Hepatocyte (in vitro differentiated cells): ENCODE measurements at regions not wholly inside any gene's neighbourhood (a gene's known extent, or its start where the extent isn't known, plus 50 kb on each side); places are given as distances from the start of the nearest gene placed in this dataset.
"Not testable (repeated sequence)": the region's sequence is repeated elsewhere in the genome, so short reads cannot be mapped to it uniquely, and the experiment has no call there.

Experiments used
- DNase-seq: peaks from one replicate; pipeline ENCODE4 v3.0.0-alpha.2; 2016; ENCODE audit warnings: low spot score
- H2AFZ ChIP-seq: fragments of 200-600 bp; sonication (generic); 2 replicates; pipeline ENCODE4 v1.6.0; 2016; ENCODE audit warnings: antibody characterized with exemption, mild to moderate bottlenecking
- H3K27ac ChIP-seq: fragments of 200-600 bp; sonication (generic); 2 replicates; pipeline ENCODE4 v1.5.1; 2016; ENCODE audit warnings: mild to moderate bottlenecking
- H3K27me3 ChIP-seq: fragments of 200-600 bp; sonication (generic); 2 replicates; pipeline ENCODE4 v1.6.1; 2016
- H3K36me3 ChIP-seq: fragments of 200-600 bp; sonication (generic); replicated peaks from 2 replicates; pipeline ENCODE4 v1.5.1; 2016; ENCODE audit warnings: low read depth; ENCODE audit not compliant: insufficient read depth
- H3K4me1 ChIP-seq: fragments of 200-600 bp; sonication (generic); 2 replicates; pipeline ENCODE4 v1.5.1; 2016; ENCODE audit warnings: mild to moderate bottlenecking, moderate library complexity; ENCODE audit not compliant: insufficient read depth
- H3K4me2 ChIP-seq: fragments of 200-600 bp; sonication (generic); 2 replicates; pipeline ENCODE4 v1.6.0; 2016
- H3K4me3 ChIP-seq: fragments of 200-600 bp; sonication (generic); 2 replicates; pipeline ENCODE4 v1.5.1; 2016; ENCODE audit warnings: mild to moderate bottlenecking
- H3K79me2 ChIP-seq: fragments of 200-600 bp; sonication (generic); 2 replicates; pipeline ENCODE4 v1.6.0; 2017; ENCODE audit warnings: mild to moderate bottlenecking
- H3K9me2 ChIP-seq: fragments of 200-600 bp; sonication (generic); replicated peaks from 2 replicates; pipeline ENCODE4 v1.6.0; 2017; ENCODE audit warnings: mild to moderate bottlenecking; ENCODE audit not compliant: insufficient read depth
- H3K9me3 ChIP-seq: fragments of 200-600 bp; sonication (generic); 2 replicates; pipeline ENCODE4 v1.5.1; 2016; ENCODE audit warnings: low read depth, mild to moderate bottlenecking
- H4K20me1 ChIP-seq: fragments of 200-600 bp; sonication (generic); 2 replicates; pipeline ENCODE4 v1.6.0; 2016; ENCODE audit warnings: mild to moderate bottlenecking; ENCODE audit not compliant: insufficient read depth, poor library complexity, severe bottlenecking
- EZH2 ChIP-seq: fragments of 200-600 bp; sonication (generic); IDR thresholded peaks from 2 replicates; pipeline ENCODE4 v1.6.1; 2016; ENCODE audit warnings: antibody characterized with exemption, mild to moderate bottlenecking, borderline replicate concordance
- EZH2phosphoT487 ChIP-seq: fragments of 200-600 bp; sonication (generic); IDR thresholded peaks from one replicate; pipeline ENCODE4 v1.6.1; 2018; ENCODE audit warnings: antibody characterized with exemption, mild to moderate bottlenecking, low read depth, moderate library complexity; ENCODE audit not compliant: unreplicated experiment, severe bottlenecking
- WGBS: methylation state at CpG from one replicate; pipeline ENCODE4 v1.1.6; 2016; ENCODE audit warnings: low lambda C conversion rate; ENCODE audit errors: missing lambda C conversion rate; 5-methylcytosine and 5-hydroxymethylcytosine counted together
- TF ChIP-seq, protein P1 (sequence below): fragments of 200-600 bp; sonication (generic); IDR thresholded peaks from 2 replicates; pipeline ENCODE4 v1.5.1; 2016; ENCODE audit warnings: antibody characterized with exemption, mild to moderate bottlenecking; ENCODE audit not compliant: poor library complexity

DNA sequence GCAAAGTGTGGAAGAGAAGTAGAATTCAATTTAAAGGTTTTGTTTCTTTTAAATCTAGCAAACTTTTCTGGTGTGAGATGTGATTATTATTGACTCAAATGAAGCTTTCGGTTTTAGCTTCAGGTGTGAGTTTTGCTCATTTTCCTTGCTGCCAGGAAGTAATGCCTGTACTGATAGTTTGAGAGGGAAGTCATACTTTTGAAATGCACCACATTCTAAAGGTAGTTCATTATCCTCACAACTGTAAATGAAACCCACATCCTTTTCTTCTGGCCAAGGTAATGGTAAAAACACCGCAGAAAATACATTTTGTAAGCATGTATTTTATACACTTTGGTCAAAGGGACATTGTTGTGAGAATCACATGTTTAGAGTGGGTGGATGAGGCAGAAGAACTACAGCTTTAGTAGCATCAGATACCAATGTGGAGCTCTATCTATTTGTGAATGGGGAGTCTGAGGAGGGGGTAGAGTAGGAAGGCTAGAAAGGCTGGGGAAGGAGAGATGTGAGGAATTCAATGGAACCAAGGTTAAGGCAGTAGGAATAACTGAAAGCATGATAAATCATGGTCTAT lies 167.0 kb upstream of the CDKN2B start:
- TF ChIP-seq, protein P1, sequence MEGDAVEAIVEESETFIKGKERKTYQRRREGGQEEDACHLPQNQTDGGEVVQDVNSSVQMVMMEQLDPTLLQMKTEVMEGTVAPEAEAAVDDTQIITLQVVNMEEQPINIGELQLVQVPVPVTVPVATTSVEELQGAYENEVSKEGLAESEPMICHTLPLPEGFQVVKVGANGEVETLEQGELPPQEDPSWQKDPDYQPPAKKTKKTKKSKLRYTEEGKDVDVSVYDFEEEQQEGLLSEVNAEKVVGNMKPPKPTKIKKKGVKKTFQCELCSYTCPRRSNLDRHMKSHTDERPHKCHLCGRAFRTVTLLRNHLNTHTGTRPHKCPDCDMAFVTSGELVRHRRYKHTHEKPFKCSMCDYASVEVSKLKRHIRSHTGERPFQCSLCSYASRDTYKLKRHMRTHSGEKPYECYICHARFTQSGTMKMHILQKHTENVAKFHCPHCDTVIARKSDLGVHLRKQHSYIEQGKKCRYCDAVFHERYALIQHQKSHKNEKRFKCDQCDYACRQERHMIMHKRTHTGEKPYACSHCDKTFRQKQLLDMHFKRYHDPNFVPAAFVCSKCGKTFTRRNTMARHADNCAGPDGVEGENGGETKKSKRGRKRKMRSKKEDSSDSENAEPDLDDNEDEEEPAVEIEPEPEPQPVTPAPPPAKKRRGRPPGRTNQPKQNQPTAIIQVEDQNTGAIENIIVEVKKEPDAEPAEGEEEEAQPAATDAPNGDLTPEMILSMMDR, result no peak
- TF ChIP-seq EZH2phosphoT487, result no peak
- Histone ChIP-seq H3K4me1 (peaks cover 5% of the 10 kb centered on the region), H2AFZ (no peak overlapping the region), H3K27me3 (no peaks in the 10 kb centered on the region), H3K4me3 (no peak overlapping the region), H3K79me2 (no peaks in the 10 kb centered on the region), H4K20me1 (no peaks in the 10 kb centered on the region), H3K36me3 (no peaks in the 10 kb centered on the region), H3K9me3 (no peaks in the 10 kb centered on the region), H3K4me2 (no peak overlapping the region), H3K27ac (no peak overlapping the region), H3K9me2 (no peaks in the 10 kb centered on the region)
- DNase-seq, result no peak
- 94% methylated on average over 2 of the region's 2 CpGs for WGBS

DNA sequence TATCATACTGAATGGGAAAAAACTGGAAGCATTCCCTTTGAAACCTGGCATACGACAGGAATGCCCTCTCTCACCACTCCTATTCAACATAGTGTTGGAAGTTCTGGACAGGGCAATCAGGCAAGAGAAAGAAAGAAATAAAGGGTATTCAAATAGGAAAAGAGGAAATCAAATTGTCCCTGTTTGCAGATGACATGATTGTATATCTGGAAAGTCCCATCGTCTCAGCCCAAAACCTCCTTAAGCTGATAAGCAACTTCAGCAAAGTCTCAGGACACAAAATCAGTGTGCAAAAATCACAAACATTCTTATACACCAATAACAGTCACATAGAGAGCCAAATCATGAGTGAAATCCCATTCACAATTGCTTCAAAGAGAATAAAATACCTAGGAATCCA lies 171.9 kb upstream of the CDKN2B start:
- not testable (repeated sequence) for DNase-seq, H3K36me3 ChIP-seq, H3K9me2 ChIP-seq, H2AFZ ChIP-seq, H4K20me1 ChIP-seq, H3K79me2 ChIP-seq, H3K4me1 ChIP-seq, H3K4me2 ChIP-seq, H3K27me3 ChIP-seq, H3K9me3 ChIP-seq, H3K4me3 ChIP-seq, H3K27ac ChIP-seq
- WGBS, result 85% methylated on average over 2 of the region's 2 CpGs

DNA sequence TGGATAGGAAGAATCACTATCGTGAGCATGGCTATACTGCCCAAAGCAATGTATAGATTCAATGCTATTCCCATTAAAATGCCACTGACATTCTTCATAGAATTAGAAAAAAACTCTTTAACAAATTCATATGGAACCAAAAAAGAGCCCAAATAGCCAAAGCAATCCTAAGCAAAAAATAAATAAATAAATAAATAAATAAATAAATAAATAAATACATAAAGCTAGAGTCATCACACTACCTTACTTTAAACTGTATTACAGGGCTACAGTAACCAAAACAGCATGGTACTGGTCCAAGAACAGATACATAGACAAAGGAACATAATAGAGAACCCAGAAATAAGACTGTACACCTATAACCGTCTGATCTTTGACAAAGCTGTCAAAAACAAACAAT lies 180.4 kb upstream of the CDKN2B start:
- DNase-seq, result no peak
- Histone ChIP-seq H2AFZ (no peak overlapping the region), H3K36me3 (no peaks in the 10 kb centered on the region), H3K4me3 (no peak overlapping the region), H3K9me3 (no peaks in the 10 kb centered on the region), H3K27ac (no peak overlapping the region), H4K20me1 (no peaks in the 10 kb centered on the region), H3K79me2 (no peaks in the 10 kb centered on the region), H3K9me2 (no peaks in the 10 kb centered on the region), H3K27me3 (peaks cover 2% of the 10 kb centered on the region), H3K4me2 (no peak overlapping the region), H3K4me1 (no peaks in the 10 kb centered on the region)
- TF ChIP-seq EZH2phosphoT487 (no peak), EZH2 (no peak)
- TF ChIP-seq, protein P1, result no peak
- 87% methylated on average over 2 of the region's 2 CpGs for WGBS

DNA sequence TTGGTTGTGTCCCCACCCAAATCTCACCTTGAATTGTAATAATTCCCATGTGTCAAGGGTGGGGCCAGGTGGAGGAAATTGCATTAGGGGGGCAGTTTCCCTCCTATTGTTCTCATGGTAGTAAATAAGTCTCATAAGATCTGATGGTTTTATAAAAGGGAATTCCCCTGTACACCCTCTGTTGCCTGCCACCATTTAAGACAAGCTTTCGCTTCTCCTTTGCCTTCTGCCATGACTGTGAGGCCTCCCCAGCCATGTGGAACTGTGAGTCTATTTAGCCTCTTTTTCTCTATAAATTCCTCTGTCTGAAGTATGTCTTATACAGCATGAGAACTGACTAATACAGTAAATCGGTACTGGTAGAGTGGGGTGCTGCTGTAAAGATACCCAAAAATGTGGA lies 187.9 kb upstream of the CDKN2B start:
- not testable (repeated sequence) for H3K27me3 ChIP-seq, H3K9me3 ChIP-seq, H3K36me3 ChIP-seq, H3K4me1 ChIP-seq, H4K20me1 ChIP-seq, H3K9me2 ChIP-seq, H3K4me3 ChIP-seq, DNase-seq, H2AFZ ChIP-seq, H3K4me2 ChIP-seq, H3K79me2 ChIP-seq, H3K27ac ChIP-seq
- 91% methylated on average over 2 of the region's 2 CpGs for WGBS

DNA sequence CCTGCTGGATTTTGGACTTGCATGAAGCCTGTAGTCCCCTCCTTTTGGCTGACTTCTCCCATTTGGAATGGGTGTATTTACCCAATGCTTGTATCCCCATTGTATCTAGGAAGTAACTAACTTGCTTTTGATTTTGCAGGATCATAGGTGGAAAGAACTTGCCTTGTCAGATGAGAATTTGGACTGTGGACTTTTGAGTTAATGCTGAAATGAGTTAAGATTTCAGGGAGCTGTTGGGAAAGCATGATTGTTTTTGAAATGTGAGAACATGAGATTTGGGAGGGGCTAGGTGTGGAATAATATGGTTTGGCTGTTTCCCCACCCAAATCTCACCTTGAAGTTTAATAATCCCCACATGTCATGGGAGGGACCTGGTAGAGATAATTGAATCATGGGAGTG lies 189.6 kb upstream of the CDKN2B start:
- Histone ChIP-seq H3K4me3 (no peak overlapping the region), H3K79me2 (no peaks in the 10 kb centered on the region), H3K4me2 (no peak overlapping the region), H3K9me2 (no peaks in the 10 kb centered on the region), H3K27me3 (no peaks in the 10 kb centered on the region), H3K36me3 (no peaks in the 10 kb centered on the region), H3K9me3 (no peaks in the 10 kb centered on the region), H3K4me1 (no peaks in the 10 kb centered on the region), H2AFZ (no peak overlapping the region), H3K27ac (no peak overlapping the region), H4K20me1 (no peaks in the 10 kb centered on the region)
- no peak for DNase-seq
- TF ChIP-seq EZH2, result no peak
- no peak for TF ChIP-seq EZH2phosphoT487
- TF ChIP-seq, protein P1, result no peak
